Loucy (cell line): ENCODE measurements at regions not wholly inside any gene's neighbourhood (a gene's known extent, or its start where the extent isn't known, plus 50 kb on each side); places are given as distances from the start of the nearest gene placed in this dataset.

Experiments
- H2AFZ ChIP-seq: fragments of 200-600 bp; sonication (generic); 2 replicates; pipeline ENCODE4 v1.6.0; 2016; ENCODE audit warnings: antibody characterized with exemption, mild to moderate bottlenecking, low read length, moderate library complexity
- H3F3A ChIP-seq: fragments of 200-600 bp; 2 replicates; pipeline ENCODE4 v1.6.0; 2016; ENCODE audit warnings: antibody characterized with exemption, low read depth, mild to moderate bottlenecking
- H3K27me3 ChIP-seq: fragments of 200-600 bp; sonication (generic); 2 replicates; pipeline ENCODE4 v1.6.1; 2014; ENCODE audit warnings: low read length, mild to moderate bottlenecking; ENCODE audit not compliant: insufficient read depth, poor library complexity, severe bottlenecking
- H3K36me3 ChIP-seq: fragments of 200-600 bp; sonication (generic); 2 replicates; pipeline ENCODE4 v1.6.1; 2016; ENCODE audit warnings: low read length; ENCODE audit not compliant: insufficient read depth
- H3K4me1 ChIP-seq: fragments of 200-600 bp; sonication (generic); 2 replicates; pipeline ENCODE4 v1.5.1; 2014; ENCODE audit warnings: low read length, mild to moderate bottlenecking; ENCODE audit not compliant: insufficient read depth, poor library complexity, severe bottlenecking
- H3K4me2 ChIP-seq: fragments of 200-600 bp; sonication (generic); 2 replicates; pipeline ENCODE4 v1.6.0; 2014; ENCODE audit warnings: antibody characterized with exemption, low read length, low read depth, mild to moderate bottlenecking; ENCODE audit not compliant: poor library complexity, severe bottlenecking
- H3K4me3 ChIP-seq: fragments of 200-600 bp; sonication (generic); 2 replicates; pipeline ENCODE4 v1.5.1; 2014; ENCODE audit warnings: low read length, mild to moderate bottlenecking, mixed read lengths; ENCODE audit not compliant: poor library complexity, severe bottlenecking
- H3K79me2 ChIP-seq: fragments of 200-600 bp; sonication (generic); 2 replicates; pipeline ENCODE4 v1.6.1; 2014; ENCODE audit warnings: low read length; ENCODE audit not compliant: insufficient read depth
- H3K9ac ChIP-seq: fragments of 200-600 bp; sonication (generic); 2 replicates; pipeline ENCODE4 v1.6.0; 2014; ENCODE audit warnings: mild to moderate bottlenecking, low read depth, low read length, moderate library complexity; ENCODE audit not compliant: poor library complexity, severe bottlenecking
- H3K9me2 ChIP-seq: fragments of 200-600 bp; sonication (generic); replicated peaks from 2 replicates; pipeline ENCODE4 v1.6.1; 2016; ENCODE audit warnings: low read depth, low read length, mixed read lengths
- H3K9me3 ChIP-seq: fragments of 200-600 bp; sonication (generic); 2 replicates; pipeline ENCODE4 v1.6.1; 2014; ENCODE audit warnings: mild to moderate bottlenecking, antibody characterized with exemption, low read length, low read depth; ENCODE audit not compliant: insufficient read depth
- H4K20me1 ChIP-seq: fragments of 200-600 bp; sonication (generic); 2 replicates; pipeline ENCODE4 v1.6.0; 2014; ENCODE audit warnings: antibody characterized with exemption, low read length, mild to moderate bottlenecking; ENCODE audit not compliant: insufficient read depth, poor library complexity, severe bottlenecking
- CTCF ChIP-seq: fragments of 200-600 bp; sonication (generic); conservative IDR thresholded peaks from 2 replicates; pipeline ENCODE4 v1.5.1; 2014; ENCODE audit warnings: mild to moderate bottlenecking, antibody characterized with exemption, low read length
- EZH2phosphoT487 ChIP-seq: fragments of 200-600 bp; IDR thresholded peaks from 2 replicates; pipeline ENCODE4 v1.6.1; 2018; ENCODE audit warnings: antibody characterized with exemption, mild to moderate bottlenecking, moderate library complexity, borderline replicate concordance

GRCh38 chr4:155571184-155571944, 95.3 kb upstream of the GUCY1A1 start:
- no peaks in the 10 kb centered on the region for H3F3A ChIP-seq
- TF ChIP-seq EZH2phosphoT487, result no peak
- TF ChIP-seq CTCF, result no peak
- H3K4me3 ChIP-seq, result no peak overlapping the region
- H3K4me1 ChIP-seq, result peaks cover 5% of the 10 kb centered on the region
- H3K9ac ChIP-seq, result no peak overlapping the region
- H3K9me3 ChIP-seq, result no peaks in the 10 kb centered on the region
- no peaks in the 10 kb centered on the region for H3K79me2 ChIP-seq
- no peak overlapping the region for H3K4me2 ChIP-seq
- no peaks in the 10 kb centered on the region for H3K27me3 ChIP-seq
- no peaks in the 10 kb centered on the region for H4K20me1 ChIP-seq
- no peaks in the 10 kb centered on the region for H3K36me3 ChIP-seq
- no peak overlapping the region for H2AFZ ChIP-seq
- H3K9me2 ChIP-seq, result no peaks in the 10 kb centered on the region

GRCh38 chr4:155570661-155571060, 96.0 kb upstream of the GUCY1A1 start:
- Histone ChIP-seq H3K36me3 (no peaks in the 10 kb centered on the region), H3K79me2 (no peaks in the 10 kb centered on the region), H3K9ac (no peak overlapping the region), H3K4me1 (peaks cover 5% of the 10 kb centered on the region), H2AFZ (no peak overlapping the region), H3K4me3 (no peak overlapping the region), H3K4me2 (no peak overlapping the region), H3K27me3 (no peaks in the 10 kb centered on the region), H3F3A (no peaks in the 10 kb centered on the region), H3K9me2 (no peaks in the 10 kb centered on the region), H4K20me1 (no peaks in the 10 kb centered on the region), H3K9me3 (no peaks in the 10 kb centered on the region)
- TF ChIP-seq EZH2phosphoT487 (no peak), CTCF (no peak)

- H3K9me2 ChIP-seq, result no peaks in the 10 kb centered on the region
- H3K79me2 ChIP-seq, result no peaks in the 10 kb centered on the region
- no peaks in the 10 kb centered on the region for H4K20me1 ChIP-seq
- TF ChIP-seq CTCF (no peak), EZH2phosphoT487 (no peak)
- no peak overlapping the region for H3K9ac ChIP-seq
- no peaks in the 10 kb centered on the region for H3K36me3 ChIP-seq
- no peaks in the 10 kb centered on the region for H3F3A ChIP-seq
- H3K4me2 ChIP-seq, result no peak overlapping the region
- H3K27me3 ChIP-seq, result no peaks in the 10 kb centered on the region
- peak overlapping the region; percentile 52; the same call in 1 of the 2 replicates for H2AFZ ChIP-seq
- peaks cover 5% of the 10 kb centered on the region for H3K4me1 ChIP-seq
- H3K9me3 ChIP-seq, result no peaks in the 10 kb centered on the region
- H3K4me3 ChIP-seq, result no peak overlapping the region
These were observed 96.6 kb upstream of the GUCY1A1 start for GRCh38 chr4:155569960-155570515.
